Upper lobe of right lung (tissue), 1 donor: ENCODE measurements at regions not wholly inside any gene's neighbourhood (a gene's known extent, or its start where the extent isn't known, plus 50 kb on each side); places are given as distances from the start of the nearest gene placed in this dataset.

ENCODE experiments used
- ATAC-seq: fragments of 200-7000 bp; cut with Tn5 transposase; one replicate; pipeline ENCODE4 v1.9.1; 2020; ENCODE audit warnings: mild to moderate bottlenecking, moderate library complexity
- DNase-seq: peaks from one replicate; pipeline ENCODE4 v3.0.0-alpha.2; 2020
- H3K27ac ChIP-seq: fragments of 200-600 bp; one replicate; pipeline ENCODE4 v1.8.0; 2022
- H3K27me3 ChIP-seq: fragments of 200-600 bp; one replicate; pipeline ENCODE4 v1.8.0; 2022; ENCODE audit warnings: mild to moderate bottlenecking
- H3K36me3 ChIP-seq: fragments of 200-600 bp; one replicate; pipeline ENCODE4 v1.8.0; 2022
- H3K4me1 ChIP-seq: fragments of 200-600 bp; one replicate; pipeline ENCODE4 v1.8.0; 2022
- H3K4me3 ChIP-seq: fragments of 200-600 bp; one replicate; pipeline ENCODE4 v1.8.0; 2022; ENCODE audit warnings: mild to moderate bottlenecking
- H3K9me3 ChIP-seq: fragments of 200-600 bp; one replicate; pipeline ENCODE4 v1.8.0; 2022
- CTCF ChIP-seq: fragments of 200-600 bp; IDR thresholded peaks from one replicate; pipeline ENCODE4 v1.8.0; 2022; ENCODE audit warnings: antibody characterized with exemption
- intact Hi-C: fragments of 100-400 bp; cut with DNase I; formaldehyde crosslinking; loops from one replicate; pipeline ENCODE4 v1.11.0; 2022
- donor health status: DM: no; HTN: yes; CAD: no; lungs with severe emphysema.

- TF ChIP-seq CTCF: no peak
- H3K27me3 ChIP-seq: no peaks in the 10 kb centered on the region
- DNase-seq: peak; percentile 48
- intact Hi-C loops: no loop called here
- H3K4me1 ChIP-seq: no peaks in the 10 kb centered on the region
- no peak overlapping the region for H3K27ac ChIP-seq
- H3K4me3 ChIP-seq: no peak overlapping the region
- ATAC-seq: peak; percentile 41
- H3K9me3 ChIP-seq: no peaks in the 10 kb centered on the region
- H3K36me3 ChIP-seq: no peaks in the 10 kb centered on the region
These were observed 350.5 kb upstream of the PCDH20 start for GRCh38 chr13:61765940-61766666.

GRCh38 chr13:61765181-61765742 lies 349.6 kb upstream of the PCDH20 start:
- Histone ChIP-seq H3K9me3 (no peaks in the 10 kb centered on the region), H3K4me1 (no peaks in the 10 kb centered on the region), H3K27me3 (no peaks in the 10 kb centered on the region), H3K36me3 (no peaks in the 10 kb centered on the region), H3K27ac (no peak overlapping the region), H3K4me3 (no peak overlapping the region)
- DNase-seq: no peak
- no peak for ATAC-seq
- TF ChIP-seq CTCF: no peak
- intact Hi-C loops: no loop called here

- no peaks in the 10 kb centered on the region for H3K27me3 ChIP-seq
- H3K9me3 ChIP-seq: no peaks in the 10 kb centered on the region
- no peaks in the 10 kb centered on the region for H3K4me1 ChIP-seq
- DNase-seq (no peak), ATAC-seq (no peak)
- H3K27ac ChIP-seq: no peak overlapping the region
- H3K36me3 ChIP-seq: no peaks in the 10 kb centered on the region
- H3K4me3 ChIP-seq: no peak overlapping the region
- no peak for TF ChIP-seq CTCF
- intact Hi-C loops: no loop called here
These were observed 346.0 kb upstream of the PCDH20 start for GRCh38 chr13:61761690-61762089.

GRCh38 chr13:61760102-61760501 lies 344.5 kb upstream of the PCDH20 start:
- no peaks in the 10 kb centered on the region for H3K36me3 ChIP-seq
- H3K4me3 ChIP-seq: no peak overlapping the region
- peaks cover 5% of the 10 kb centered on the region for H3K9me3 ChIP-seq
- no peaks in the 10 kb centered on the region for H3K4me1 ChIP-seq
- DNase-seq (no peak), ATAC-seq (no peak)
- TF ChIP-seq CTCF: no peak
- no peaks in the 10 kb centered on the region for H3K27me3 ChIP-seq
- intact Hi-C loops: no loop called here
- H3K27ac ChIP-seq: no peak overlapping the region

GRCh38 chr13:61756031-61756430 lies 340.4 kb upstream of the PCDH20 start:
- Histone ChIP-seq H3K9me3 (peaks cover 5% of the 10 kb centered on the region), H3K4me1 (no peaks in the 10 kb centered on the region), H3K36me3 (no peaks in the 10 kb centered on the region), H3K27ac (no peak overlapping the region), H3K27me3 (no peaks in the 10 kb centered on the region), H3K4me3 (no peak overlapping the region)
- intact Hi-C loops: no loop called here
- ATAC-seq (no peak), DNase-seq (no peak)
- no peak for TF ChIP-seq CTCF
